Mesenchymal stem cell (in vitro differentiated cells and primary cell): ENCODE measurements at regions not wholly inside any gene's neighbourhood (a gene's known extent, or its start where the extent isn't known, plus 50 kb on each side); places are given as distances from the start of the nearest gene placed in this dataset.
A peak's percentile ranks its signal among the peaks of the same experiment; 100 is the strongest.

Experiments used
- DNase-seq: peaks from one replicate; pipeline ENCODE4 v3.0.0-alpha.2; 2013
- H2AFZ ChIP-seq: one replicate; pipeline ENCODE4 v1.6.1; 2013; ENCODE audit warnings: low read depth, mild to moderate bottlenecking, control low read depth, inconsistent platforms, low read length, moderate library complexity
- H2AK5ac ChIP-seq: 2 replicates; pipeline ENCODE4 v1.6.1; 2013; ENCODE audit warnings: low read length, moderate library complexity, mild to moderate bottlenecking, inconsistent platforms; ENCODE audit not compliant: severe bottlenecking
- H2BK120ac ChIP-seq: one replicate; pipeline ENCODE4 v1.6.1; 2013; ENCODE audit warnings: low read depth, mild to moderate bottlenecking, inconsistent platforms, low read length, moderate library complexity
- H2BK12ac ChIP-seq, 2 experiments: one replicate each; pipeline ENCODE4 v1.6.1; 2013; ENCODE audit warnings: inconsistent platforms in 2 of 2, low read length in 2 of 2, mild to moderate bottlenecking in 2 of 2, moderate library complexity in 2 of 2, control low read depth in 1 of 2
- H2BK15ac ChIP-seq: one replicate; pipeline ENCODE4 v1.6.1; 2013; ENCODE audit warnings: mild to moderate bottlenecking, low read depth, inconsistent platforms; ENCODE audit not compliant: poor library complexity, severe bottlenecking
- H2BK5ac ChIP-seq: 2 replicates; pipeline ENCODE4 v1.6.1; 2013; ENCODE audit warnings: low read depth, mild to moderate bottlenecking, low read length, control low read depth, inconsistent platforms; ENCODE audit not compliant: poor library complexity, severe bottlenecking
- H3K14ac ChIP-seq, 2 experiments: one replicate each; pipeline ENCODE4 v1.6.1; 2013; ENCODE audit warnings: inconsistent platforms in 2 of 2, low read length in 2 of 2, control low read depth in 1 of 2, mild to moderate bottlenecking in 1 of 2, moderate library complexity in 1 of 2
- H3K18ac ChIP-seq, 2 experiments: one replicate each; pipeline ENCODE4 v1.6.1; 2013; ENCODE audit warnings: inconsistent platforms in 2 of 2, low read length in 2 of 2, control low read depth in 1 of 2, low read depth in 1 of 2, mild to moderate bottlenecking in 1 of 2
- H3K23ac ChIP-seq, 2 experiments: one replicate each; pipeline ENCODE4 v1.6.1; 2013; ENCODE audit warnings: inconsistent platforms in 2 of 2, low read length in 2 of 2, mild to moderate bottlenecking in 2 of 2, moderate library complexity in 2 of 2, control low read depth in 1 of 2
- H3K27ac ChIP-seq: 2 replicates; pipeline ENCODE4 v1.5.1; 2013; ENCODE audit warnings: mild to moderate bottlenecking, moderate library complexity, low read length, control low read depth, inconsistent platforms; ENCODE audit not compliant: poor library complexity, severe bottlenecking
- H3K27me3 ChIP-seq, 2 experiments: 2 replicates each; pipeline versions ENCODE4 v1.6.1 to v1.7.0; 2013; ENCODE audit warnings: low read length in 2 of 2, mild to moderate bottlenecking in 2 of 2, moderate library complexity in 2 of 2, control low read depth in 1 of 2, inconsistent platforms in 1 of 2; ENCODE audit not compliant: control insufficient read depth in 1 of 2, insufficient read depth in 1 of 2
- H3K36me3 ChIP-seq, 2 experiments: 2 replicates each; pipeline versions ENCODE4 v1.6.1 to v1.7.0; 2013; ENCODE audit warnings: low read length in 2 of 2, control low read depth in 1 of 2, inconsistent platforms in 1 of 2, low read depth in 1 of 2, mild to moderate bottlenecking in 1 of 2; ENCODE audit not compliant: insufficient read depth in 2 of 2, control insufficient read depth in 1 of 2
- H3K4ac ChIP-seq, 2 experiments: one replicate each; pipeline ENCODE4 v1.6.1; 2013; ENCODE audit warnings: inconsistent platforms in 2 of 2, low read length in 2 of 2, mild to moderate bottlenecking in 2 of 2, moderate library complexity in 2 of 2, control low read depth in 1 of 2, low read depth in 1 of 2
- H3K4me1 ChIP-seq: 2 replicates; pipeline ENCODE4 v1.6.1; 2013; ENCODE audit warnings: low read depth, low read length, control low read depth; ENCODE audit not compliant: control insufficient read depth, insufficient read depth
- H3K4me2 ChIP-seq: 2 replicates; pipeline ENCODE4 v1.6.1; 2013; ENCODE audit warnings: low read length, mild to moderate bottlenecking, inconsistent platforms; ENCODE audit not compliant: poor library complexity, severe bottlenecking
- H3K4me3 ChIP-seq, 2 experiments: 2 replicates each; pipeline versions ENCODE4 v1.5.1 to v1.7.0; 2013; ENCODE audit warnings: low read length in 2 of 2, mild to moderate bottlenecking in 2 of 2, control low read depth in 1 of 2, low read depth in 1 of 2; ENCODE audit not compliant: insufficient read depth in 1 of 2
- H3K79me1 ChIP-seq: replicated peaks from 2 replicates; pipeline ENCODE4 v1.6.1; 2013; ENCODE audit warnings: mild to moderate bottlenecking, control low read depth, low read length, inconsistent platforms; ENCODE audit not compliant: poor library complexity, severe bottlenecking
- H3K9ac ChIP-seq: 2 replicates; pipeline ENCODE4 v1.7.0; 2013; ENCODE audit warnings: mild to moderate bottlenecking, low read length, moderate library complexity
- H3K9me3 ChIP-seq: 2 replicates; pipeline ENCODE4 v1.7.0; 2013; ENCODE audit warnings: mild to moderate bottlenecking, low read length; ENCODE audit not compliant: control insufficient read depth
- H4K8ac ChIP-seq: one replicate; pipeline ENCODE4 v1.6.1; 2013; ENCODE audit warnings: inconsistent platforms, mild to moderate bottlenecking, low read length, moderate library complexity
- H4K91ac ChIP-seq: one replicate; pipeline ENCODE4 v1.6.1; 2013; ENCODE audit warnings: mild to moderate bottlenecking, low read length, inconsistent platforms
- WGBS: methylation state at CpG from one replicate; pipeline ENCODE4 v1.1.7; 2013; ENCODE audit warnings: mixed read lengths; 5-methylcytosine and 5-hydroxymethylcytosine counted together

- DNase-seq = no peak
- H3K79me1 ChIP-seq = no peaks in the 10 kb centered on the region
- H3K27me3 ChIP-seq = peaks cover 8 to 60% of the 10 kb centered on the region in 2 experiments
- H2BK120ac ChIP-seq = no peak overlapping the region
- WGBS = no CpG with 5 or more reads among the region's 1 CpG
- no peak overlapping the region for H3K23ac ChIP-seq
- H2BK12ac ChIP-seq = no peak overlapping the region
- H3K9ac ChIP-seq = no peak overlapping the region
- no peak overlapping the region for H2BK5ac ChIP-seq
- H4K91ac ChIP-seq = no peak overlapping the region
- H2AFZ ChIP-seq = no peak overlapping the region
- no peak overlapping the region for H3K14ac ChIP-seq
- H3K36me3 ChIP-seq = no peaks in the 10 kb centered on the region
- H4K8ac ChIP-seq = no peak overlapping the region
- no peak overlapping the region for H3K4me2 ChIP-seq
- H3K9me3 ChIP-seq = no peaks in the 10 kb centered on the region
- H3K4me3 ChIP-seq = no peak overlapping the region
- no peak overlapping the region for H2AK5ac ChIP-seq
- H3K27ac ChIP-seq = no peak overlapping the region
- H2BK15ac ChIP-seq = no peak overlapping the region
- H3K4me1 ChIP-seq = peaks cover 17% of the 10 kb centered on the region
- H3K18ac ChIP-seq = no peak overlapping the region
- no peak overlapping the region for H3K4ac ChIP-seq
Measured at GRCh38 chr5:54887663-54888062, 97.7 kb downstream of the ESM1 start.

- 92% methylated on average over 1 of the region's 1 CpG for WGBS
- no peaks in the 10 kb centered on the region for H3K79me1 ChIP-seq
- H2BK5ac ChIP-seq = no peak overlapping the region
- no peaks in the 10 kb centered on the region for H3K36me3 ChIP-seq
- no peak overlapping the region for H2AK5ac ChIP-seq
- peaks cover 8 to 60% of the 10 kb centered on the region in 2 experiments for H3K27me3 ChIP-seq
- DNase-seq = no peak
- H3K4me3 ChIP-seq = no peak overlapping the region
- H2BK12ac ChIP-seq = no peak overlapping the region
- no peak overlapping the region for H4K8ac ChIP-seq
- H3K23ac ChIP-seq = no peak overlapping the region
- H2BK120ac ChIP-seq = no peak overlapping the region
- no peak overlapping the region for H3K27ac ChIP-seq
- H3K18ac ChIP-seq = no peak overlapping the region
- H3K4ac ChIP-seq = no peak overlapping the region
- H3K9ac ChIP-seq = no peak overlapping the region
- no peak overlapping the region for H3K14ac ChIP-seq
- H3K4me1 ChIP-seq = peaks cover 17% of the 10 kb centered on the region
- H2AFZ ChIP-seq = no peak overlapping the region
- H3K9me3 ChIP-seq = no peaks in the 10 kb centered on the region
- H2BK15ac ChIP-seq = no peak overlapping the region
- no peak overlapping the region for H4K91ac ChIP-seq
- no peak overlapping the region for H3K4me2 ChIP-seq
Measured at GRCh38 chr5:54886866-54887265, 98.5 kb downstream of the ESM1 start.

- Histone ChIP-seq H3K14ac (no peak overlapping the region), H3K4ac (no peak overlapping the region), H3K4me1 (peaks cover 17% of the 10 kb centered on the region), H2BK12ac (no peak overlapping the region), H2BK15ac (no peak overlapping the region), H2AFZ (no peak overlapping the region), H3K4me3 (no peak overlapping the region), H3K18ac (no peak overlapping the region), H4K91ac (no peak overlapping the region), H3K9me3 (no peaks in the 10 kb centered on the region), H2BK120ac (no peak overlapping the region), H3K23ac (no peak overlapping the region), H2AK5ac (no peak overlapping the region), H3K9ac (no peak overlapping the region), H3K79me1 (no peaks in the 10 kb centered on the region), H3K36me3 (no peaks in the 10 kb centered on the region), H3K4me2 (no peak overlapping the region), H3K27ac (no peak overlapping the region), H3K27me3 (peaks cover 8 to 60% of the 10 kb centered on the region in 2 experiments), H4K8ac (no peak overlapping the region), H2BK5ac (no peak overlapping the region)
- no peak for DNase-seq
- WGBS = 95% methylated on average over 3 of the region's 3 CpGs
Measured at GRCh38 chr5:54885636-54886035, 99.8 kb downstream of the ESM1 start.

- Histone ChIP-seq H3K4ac (peak overlapping the region in 1 of 2 experiments; percentile 24), H4K91ac (no peak overlapping the region), H3K36me3 (no peaks in the 10 kb centered on the region), H3K79me1 (no peaks in the 10 kb centered on the region), H3K4me1 (peaks cover 12% of the 10 kb centered on the region), H2AK5ac (no peak overlapping the region), H2BK12ac (no peak overlapping the region), H3K4me2 (peak overlapping the region; percentile 95), H4K8ac (peak overlapping the region; percentile 51), H2BK120ac (peak overlapping the region; percentile 57), H3K9me3 (no peaks in the 10 kb centered on the region), H3K18ac (peak overlapping the region in 1 of 2 experiments; percentile 28), H3K23ac (no peak overlapping the region), H3K27ac (no peak overlapping the region), H2AFZ (peak overlapping the region; percentile 79), H3K27me3 (peaks cover 8 to 68% of the 10 kb centered on the region in 2 experiments), H3K14ac (no peak overlapping the region), H3K9ac (peak overlapping the region; percentile 15), H2BK5ac (no peak overlapping the region), H3K4me3 (peak overlapping the region; percentile 54 to 78), H2BK15ac (peak overlapping the region; percentile 75)
- no peak for DNase-seq
- 24% methylated on average over 18 of the region's 18 CpGs for WGBS
Measured at GRCh38 chr5:54884195-54884536, 101.2 kb downstream of the ESM1 start.
